GM12878 (cell line): ENCODE measurements at regions not wholly inside any gene's neighbourhood (a gene's known extent, or its start where the extent isn't known, plus 50 kb on each side); places are given as distances from the start of the nearest gene placed in this dataset.

ENCODE experiments used
- ATAC-seq: fragments of 200-7000 bp; cut with Tn5 transposase; 3 replicates; pipeline ENCODE4 v1.9.1; 2020; ENCODE audit warnings: mild to moderate bottlenecking, moderate library complexity
- BruUV-seq: library from RNA; stranded (reverse); fragments of 400-500 nt; replicated peaks from 2 replicates; lab custom pipeline; 2021; lab: Mats Ljungman, UMichigan
- CTCF ChIA-PET: fragments of 300-600 bp; sonication (Branson Sonifier 250); formaldehyde crosslinking; extraction: SDS; loops from one replicate; lab custom pipeline; 2021; ENCODE audit warnings: inconsistent platforms; lab: Yijun Ruan, JAX
- POLR2A ChIA-PET: fragments of 350-600 bp; formaldehyde crosslinking; extraction: SDS; loops from one replicate; lab custom pipeline; 2021; ENCODE audit warnings: inconsistent platforms; lab: Charles Lee
- RAD21 ChIA-PET: fragments of 300-600 bp; sonication (Branson Sonifier 250); formaldehyde crosslinking; loops from one replicate; lab custom pipeline; 2023; ENCODE audit warnings: antibody characterized with exemption; ENCODE audit not compliant: unreplicated experiment; lab: Charles Lee
- SMC1A ChIA-PET: fragments of 300-600 bp; sonication (Branson Sonifier 250); formaldehyde crosslinking; loops from one replicate; lab custom pipeline; 2023; ENCODE audit not compliant: unreplicated experiment, uncharacterized antibody; lab: Charles Lee
- DNase-seq: peaks from one replicate; pipeline ENCODE4 v3.0.0-alpha.2; 2011; ENCODE audit warnings: low read depth, low spot score
- FAIRE-seq: peaks from 3 replicates; lab custom pipeline; 2011; peaks lifted over from hg19 to GRCh38; lab: Jason Lieb, UNC
- H2AFZ ChIP-seq: 2 replicates; pipeline ENCODE4 v1.6.0; 2011; ENCODE audit warnings: low read depth, low read length, control low read depth; ENCODE audit not compliant: control insufficient read depth
- H3K27ac ChIP-seq: 2 replicates; pipeline ENCODE4 v1.5.1; 2011; ENCODE audit warnings: control low read depth; ENCODE audit not compliant: control insufficient read depth, insufficient read depth
- H3K27me3 ChIP-seq, 2 experiments: replicated peaks in 1 of 2; 2 replicates each; pipeline versions ENCODE4 v1.6.0 to v1.6.1; 2011; ENCODE audit warnings: low read length in 1 of 2; ENCODE audit not compliant: control insufficient read depth in 2 of 2, insufficient read depth in 2 of 2
- H3K36me3 ChIP-seq, 2 experiments: 2 replicates each; pipeline ENCODE4 v1.5.1; 2011; ENCODE audit warnings: low read length in 1 of 2; ENCODE audit not compliant: control insufficient read depth in 2 of 2, insufficient read depth in 2 of 2
- H3K4me1 ChIP-seq: 2 replicates; pipeline ENCODE4 v1.6.1; 2011; ENCODE audit warnings: mild to moderate bottlenecking, low read length, moderate library complexity, mixed read lengths; ENCODE audit not compliant: control insufficient read depth, insufficient read depth
- H3K4me2 ChIP-seq: 2 replicates; pipeline ENCODE4 v1.6.0; 2011; ENCODE audit warnings: control low read depth; ENCODE audit not compliant: control insufficient read depth, insufficient read depth
- H3K4me3 ChIP-seq: fragments of 200-600 bp; sonication (generic); 2 replicates; pipeline ENCODE4 v1.5.1; 2016
- H3K79me2 ChIP-seq: 2 replicates; pipeline ENCODE4 v1.6.0; 2011; ENCODE audit warnings: low read length; ENCODE audit not compliant: control insufficient read depth, insufficient read depth
- H3K9ac ChIP-seq: 2 replicates; pipeline ENCODE4 v1.8.0; 2011; ENCODE audit warnings: low read length, control low read depth, mixed read lengths; ENCODE audit not compliant: control insufficient read depth, insufficient read depth
- H3K9me3 ChIP-seq: replicated peaks from 3 replicates; pipeline ENCODE4 v1.5.1; 2011; ENCODE audit warnings: mild to moderate bottlenecking, low read length; ENCODE audit not compliant: control insufficient read depth, insufficient read depth
- H4K20me1 ChIP-seq: 2 replicates; pipeline ENCODE4 v1.6.0; 2011; ENCODE audit not compliant: control insufficient read depth, insufficient read depth
- ATF3 ChIP-seq: IDR thresholded peaks from 2 replicates; pipeline ENCODE4 v1.6.1; 2011; ENCODE audit warnings: low read depth, mild to moderate bottlenecking, low read length, moderate library complexity, borderline replicate concordance; ENCODE audit errors: extremely low read depth
- ESRRA ChIP-seq: IDR thresholded peaks from 2 replicates; pipeline ENCODE4 v1.6.1; 2012; ENCODE audit warnings: mild to moderate bottlenecking, low read length, improper control_type of control experiment
- ETV6 ChIP-seq, 2 experiments: fragments of 450-650 bp in 1 of 2; IDR thresholded peaks in 1 of 2; conservative IDR thresholded peaks in 1 of 2; 2 replicates each; pipeline ENCODE4 v1.6.1; 2014; ENCODE audit warnings: antibody characterized with exemption in 1 of 2, borderline replicate concordance in 1 of 2, low read depth in 1 of 2, mild to moderate bottlenecking in 1 of 2, moderate library complexity in 1 of 2
- GABPA ChIP-seq: IDR thresholded peaks from 2 replicates; pipeline ENCODE4 v1.6.1; 2014; ENCODE audit warnings: antibody characterized with exemption, low read depth, mild to moderate bottlenecking, inconsistent platforms
- JUND ChIP-seq: IDR thresholded peaks from 2 replicates; pipeline ENCODE4 v1.6.1; 2012; ENCODE audit warnings: low read depth, mild to moderate bottlenecking, low read length, improper control_type of control experiment, moderate library complexity
- NFYA ChIP-seq: IDR thresholded peaks from 2 replicates; pipeline ENCODE4 v1.6.1; 2011; ENCODE audit warnings: low read depth, mild to moderate bottlenecking, low read length, improper control_type of control experiment, borderline replicate concordance
- SRF ChIP-seq, 2 experiments: IDR thresholded peaks; 2 replicates each; pipeline ENCODE4 v1.6.1; 2011; ENCODE audit warnings: low read depth in 2 of 2, low read length in 2 of 2, mild to moderate bottlenecking in 1 of 2, moderate library complexity in 1 of 2
- YBX1 ChIP-seq: fragments of 450-650 bp; IDR thresholded peaks from 2 replicates; pipeline ENCODE4 v1.6.1; 2016; ENCODE audit warnings: antibody characterized with exemption
- ZBTB4 ChIP-seq: fragments of 450-650 bp; formaldehyde crosslinking; IDR thresholded peaks from 2 replicates; pipeline ENCODE4 v1.4.0; 2022; ENCODE audit warnings: mild to moderate bottlenecking, moderate library complexity
- ZNF207 ChIP-seq: fragments of 450-650 bp; IDR thresholded peaks from 2 replicates; pipeline ENCODE4 v1.6.1; 2014; ENCODE audit warnings: antibody characterized with exemption, mild to moderate bottlenecking, borderline replicate concordance
- ZNF217 ChIP-seq: fragments of 450-650 bp; IDR thresholded peaks from 2 replicates; pipeline ENCODE4 v1.6.1; 2017; ENCODE audit warnings: antibody characterized with exemption, mild to moderate bottlenecking
- WGBS: methylation state at CpG from one replicate; pipeline ENCODE4 v1.1.6; 2016; ENCODE audit warnings: low lambda C conversion rate; ENCODE audit not compliant: insufficient replicate concordance, insufficient coverage; ENCODE audit errors: missing lambda C conversion rate; 5-methylcytosine and 5-hydroxymethylcytosine counted together
- in situ Hi-C: fragments of 300-500 bp; cut with MboI; formaldehyde crosslinking; loops from 9 replicates; pipeline ENCODE4 v1.14.3; 2018; ENCODE audit warnings: mixed read lengths
- intact Hi-C: fragments of 100-400 bp; cut with micrococcal nuclease; formaldehyde crosslinking; loops from one replicate; pipeline ENCODE4 v1.14.2; 2022; ENCODE audit not compliant: unreplicated experiment

- POLR2A ChIA-PET, result no interaction called here
- Histone ChIP-seq H3K27ac (no peak overlapping the region), H3K4me2 (no peak overlapping the region), H3K36me3 (no peaks in the 10 kb centered on the region), H3K79me2 (no peaks in the 10 kb centered on the region), H3K9me3 (no peaks in the 10 kb centered on the region), H4K20me1 (no peaks in the 10 kb centered on the region), H3K9ac (no peak overlapping the region), H3K4me3 (no peak overlapping the region), H3K4me1 (no peaks in the 10 kb centered on the region), H3K27me3 (no peaks in the 10 kb centered on the region), H2AFZ (no peak overlapping the region)
- in situ Hi-C loops (no loop called here), intact Hi-C loops (no loop called here)
- BruUV-seq, result no TSS peak
- DNase-seq (no peak), ATAC-seq (no peak), FAIRE-seq (no peak)
- RAD21 ChIA-PET, result interaction anchor here (1.5 kb wide), 1 partner anchor 9 kb away, joined by 4 read pairs; no protein-coding TSS in a partner anchor
- CTCF ChIA-PET, result no interaction called here
- WGBS, result 5% methylated on average over 1 of the region's 1 CpG
- SMC1A ChIA-PET, result interaction anchor here (1.0 kb wide), 1 partner anchor 33 kb away, joined by 3 read pairs; no protein-coding TSS in a partner anchor
- TF ChIP-seq ZNF207 (no peak), YBX1 (no peak), ATF3 (no peak), ZBTB4 (CRISPR knock-in tag) (no peak), ETV6 (conservative IDR thresholded peaks at IDR 0.05 in 1 of 2, IDR thresholded peaks at IDR 0.05 in 1 of 2; ENCODE audit: borderline replicate concordance in 1 of 2, low read depth in 1 of 2) (no peak), ESRRA (no peak), JUND (no peak), GABPA (no peak), NFYA (no peak), SRF (IDR thresholded peaks at IDR 0.05; ENCODE audit: low read depth in 2 of 2, low read length in 2 of 2) (no peak), ZNF217 (no peak)
Observed at GRCh38 chr9:11092974-11093373, 480.2 kb upstream of the PTPRD start.
